ENCODE measurements at regions not wholly inside any gene's neighbourhood (a gene's known extent, or its start where the extent isn't known, plus 50 kb on each side); places are given as distances from the start of the nearest gene placed in this dataset.

GRCh38 chr17:53316073-53316472, 506.7 kb upstream of the KIF2B start:
- no peak for TF ChIP-seq EZH2 (IDR thresholded peaks at IDR 0.05; ENCODE audit: low read depth)
- TF ChIP-seq, protein P1, sequence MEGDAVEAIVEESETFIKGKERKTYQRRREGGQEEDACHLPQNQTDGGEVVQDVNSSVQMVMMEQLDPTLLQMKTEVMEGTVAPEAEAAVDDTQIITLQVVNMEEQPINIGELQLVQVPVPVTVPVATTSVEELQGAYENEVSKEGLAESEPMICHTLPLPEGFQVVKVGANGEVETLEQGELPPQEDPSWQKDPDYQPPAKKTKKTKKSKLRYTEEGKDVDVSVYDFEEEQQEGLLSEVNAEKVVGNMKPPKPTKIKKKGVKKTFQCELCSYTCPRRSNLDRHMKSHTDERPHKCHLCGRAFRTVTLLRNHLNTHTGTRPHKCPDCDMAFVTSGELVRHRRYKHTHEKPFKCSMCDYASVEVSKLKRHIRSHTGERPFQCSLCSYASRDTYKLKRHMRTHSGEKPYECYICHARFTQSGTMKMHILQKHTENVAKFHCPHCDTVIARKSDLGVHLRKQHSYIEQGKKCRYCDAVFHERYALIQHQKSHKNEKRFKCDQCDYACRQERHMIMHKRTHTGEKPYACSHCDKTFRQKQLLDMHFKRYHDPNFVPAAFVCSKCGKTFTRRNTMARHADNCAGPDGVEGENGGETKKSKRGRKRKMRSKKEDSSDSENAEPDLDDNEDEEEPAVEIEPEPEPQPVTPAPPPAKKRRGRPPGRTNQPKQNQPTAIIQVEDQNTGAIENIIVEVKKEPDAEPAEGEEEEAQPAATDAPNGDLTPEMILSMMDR (conservative IDR thresholded peaks at IDR 0.05), result no peak
- no peaks in the 10 kb centered on the region for H3K9me3 ChIP-seq (ENCODE audit: insufficient read depth, low read depth)
- ChIA-PET CTCF (no interaction called here), POLR2A (ENCODE audit: unreplicated experiment) (no interaction called here)
- no peak overlapping the region for H2AFZ ChIP-seq
- no peak for DNase-seq
- no peaks in the 10 kb centered on the region for H3K27me3 ChIP-seq (ENCODE audit: insufficient read depth, low read depth)
- no TSS peak for BruUV-seq (replicated peaks)
- H3K9me2 ChIP-seq (ENCODE audit: insufficient read depth), result no peaks in the 10 kb centered on the region
- no peaks in the 10 kb centered on the region for H3K36me3 ChIP-seq (ENCODE audit: low read depth)
- intact Hi-C loops (cut with micrococcal nuclease; ENCODE audit: unreplicated experiment), result no loop called here
- H3K4me2 ChIP-seq, result no peak overlapping the region
- no peaks in the 10 kb centered on the region for H3K4me1 ChIP-seq (replicated peaks; ENCODE audit: insufficient read depth)
- H3K79me2 ChIP-seq (ENCODE audit: low read depth), result no peaks in the 10 kb centered on the region
- H3F3A ChIP-seq (ENCODE audit: insufficient read depth, low read depth), result no peaks in the 10 kb centered on the region
- H3K4me3 ChIP-seq, result no peak overlapping the region
- no peaks in the 10 kb centered on the region for H4K20me1 ChIP-seq (ENCODE audit: insufficient read depth)
- no peak overlapping the region for H3K27ac ChIP-seq

DNA sequence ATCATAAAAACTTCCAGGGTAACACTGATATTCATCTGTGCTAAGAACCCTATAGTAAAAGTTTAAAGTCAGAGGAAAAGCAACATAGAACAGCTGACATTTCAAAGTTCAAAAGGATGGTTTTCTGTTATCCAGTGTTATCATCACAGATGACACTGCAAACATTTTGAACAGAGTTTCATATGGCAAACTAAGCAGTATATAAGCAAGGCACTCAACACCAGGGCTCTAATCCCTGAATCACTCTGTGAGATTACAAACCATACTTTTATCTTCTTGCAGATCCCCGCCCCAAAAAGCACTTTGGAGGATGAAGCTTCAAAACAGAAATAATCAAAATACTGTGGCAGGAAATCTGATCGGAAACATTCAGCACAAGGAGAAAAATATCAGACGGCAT, 508.2 kb upstream of the KIF2B start:
- Histone ChIP-seq H3K9me2 (ENCODE audit: insufficient read depth) (no peaks in the 10 kb centered on the region), H3K4me3 (no peak overlapping the region), H2AFZ (no peak overlapping the region), H3F3A (ENCODE audit: insufficient read depth, low read depth) (no peaks in the 10 kb centered on the region), H3K27ac (no peak overlapping the region), H3K27me3 (ENCODE audit: insufficient read depth, low read depth) (no peaks in the 10 kb centered on the region), H4K20me1 (ENCODE audit: insufficient read depth) (no peaks in the 10 kb centered on the region), H3K36me3 (ENCODE audit: low read depth) (no peaks in the 10 kb centered on the region), H3K4me1 (replicated peaks; ENCODE audit: insufficient read depth) (no peaks in the 10 kb centered on the region), H3K79me2 (ENCODE audit: low read depth) (no peaks in the 10 kb centered on the region), H3K9me3 (ENCODE audit: insufficient read depth, low read depth) (no peaks in the 10 kb centered on the region), H3K4me2 (no peak overlapping the region)
- DNase-seq, result no peak
- TF ChIP-seq EZH2 (IDR thresholded peaks at IDR 0.05; ENCODE audit: low read depth), result no peak
- TF ChIP-seq, protein P1 (conservative IDR thresholded peaks at IDR 0.05), result no peak
- intact Hi-C loops (cut with micrococcal nuclease; ENCODE audit: unreplicated experiment), result no loop called here
- no TSS peak for BruUV-seq (replicated peaks)
- POLR2A ChIA-PET (ENCODE audit: unreplicated experiment), result no interaction called here
- CTCF ChIA-PET, result no interaction called here

GRCh38 chr17:53313746-53314145, 509.0 kb upstream of the KIF2B start:
- Histone ChIP-seq H3K4me1 (replicated peaks; ENCODE audit: insufficient read depth) (no peaks in the 10 kb centered on the region), H4K20me1 (ENCODE audit: insufficient read depth) (no peaks in the 10 kb centered on the region), H3K27me3 (ENCODE audit: insufficient read depth, low read depth) (no peaks in the 10 kb centered on the region), H3K4me2 (no peak overlapping the region), H3K9me2 (ENCODE audit: insufficient read depth) (no peaks in the 10 kb centered on the region), H3K9me3 (ENCODE audit: insufficient read depth, low read depth) (no peaks in the 10 kb centered on the region), H2AFZ (no peak overlapping the region), H3F3A (ENCODE audit: insufficient read depth, low read depth) (no peaks in the 10 kb centered on the region), H3K36me3 (ENCODE audit: low read depth) (no peaks in the 10 kb centered on the region), H3K4me3 (no peak overlapping the region), H3K79me2 (ENCODE audit: low read depth) (no peaks in the 10 kb centered on the region), H3K27ac (no peak overlapping the region)
- intact Hi-C loops (cut with micrococcal nuclease; ENCODE audit: unreplicated experiment), result no loop called here
- TF ChIP-seq, protein P1 (conservative IDR thresholded peaks at IDR 0.05), result no peak
- TF ChIP-seq EZH2 (IDR thresholded peaks at IDR 0.05; ENCODE audit: low read depth), result no peak
- CTCF ChIA-PET, result no interaction called here
- no TSS peak for BruUV-seq (replicated peaks)
- POLR2A ChIA-PET (ENCODE audit: unreplicated experiment), result no interaction called here
- no peak for DNase-seq
